Neural crest cell (in vitro differentiated cells): ENCODE measurements at regions not wholly inside any gene's neighbourhood (a gene's known extent, or its start where the extent isn't known, plus 50 kb on each side); places are given as distances from the start of the nearest gene placed in this dataset.
"Not testable (repeated sequence)": the region's sequence is repeated elsewhere in the genome, so short reads cannot be mapped to it uniquely, and the experiment has no call there.

Experiments
- DNase-seq: peaks from one replicate; pipeline ENCODE4 v3.0.0; 2021; ENCODE audit warnings: low read depth, mixed read lengths, low spot score
- H3K27ac Mint-ChIP-seq: one replicate; pipeline ENCODE4 v1.8.0; 2021; ENCODE audit warnings: mild to moderate bottlenecking, mixed read lengths; ENCODE audit not compliant: unreplicated experiment
- H3K27me3 Mint-ChIP-seq: 2 replicates; pipeline ENCODE4 v1.8.0; 2021; ENCODE audit warnings: low read depth, mild to moderate bottlenecking, mixed read lengths
- H3K36me3 Mint-ChIP-seq: 2 replicates; pipeline ENCODE4 v1.8.0; 2021; ENCODE audit warnings: low read depth, mild to moderate bottlenecking, mixed read lengths
- H3K4me1 Mint-ChIP-seq: 2 replicates; pipeline ENCODE4 v1.8.0; 2021; ENCODE audit warnings: mixed read lengths
- H3K4me3 Mint-ChIP-seq: one replicate; pipeline ENCODE4 v1.8.0; 2021; ENCODE audit warnings: mild to moderate bottlenecking, mixed read lengths
- H3K9me3 Mint-ChIP-seq: 2 replicates; pipeline ENCODE4 v1.8.0; 2021; ENCODE audit warnings: mixed read lengths
- CTCF ChIP-seq: fragments of 200-600 bp; sonication (generic); conservative IDR thresholded peaks from 2 replicates; pipeline ENCODE4 v1.5.0; 2021; ENCODE audit warnings: antibody characterized with exemption, mild to moderate bottlenecking

- no peaks in the 10 kb centered on the region for H3K36me3 Mint-ChIP-seq
- DNase-seq: no peak
- no peaks in the 10 kb centered on the region for H3K27me3 Mint-ChIP-seq
- peaks cover 3% of the 10 kb centered on the region for H3K9me3 Mint-ChIP-seq
- no peak overlapping the region for H3K4me3 Mint-ChIP-seq
- no peaks in the 10 kb centered on the region for H3K4me1 Mint-ChIP-seq
- no peak overlapping the region for H3K27ac Mint-ChIP-seq
- no peak for TF ChIP-seq CTCF
Measured at GRCh38 chr21:19489930-19490329, 1086.3 kb upstream of the TMPRSS15 start.

- no peak for DNase-seq
- H3K4me1 Mint-ChIP-seq: no peaks in the 10 kb centered on the region
- no peaks in the 10 kb centered on the region for H3K36me3 Mint-ChIP-seq
- no peaks in the 10 kb centered on the region for H3K27me3 Mint-ChIP-seq
- no peak overlapping the region for H3K27ac Mint-ChIP-seq
- H3K4me3 Mint-ChIP-seq: no peak overlapping the region
- H3K9me3 Mint-ChIP-seq: peaks cover 3% of the 10 kb centered on the region
- no peak for TF ChIP-seq CTCF
Measured at GRCh38 chr21:19490481-19490880, 1086.9 kb upstream of the TMPRSS15 start.

GRCh38 chr21:19493437-19494241 lies 1090.1 kb upstream of the TMPRSS15 start:
- H3K4me1 Mint-ChIP-seq, H3K9me3 Mint-ChIP-seq, H3K27ac Mint-ChIP-seq, H3K27me3 Mint-ChIP-seq, H3K36me3 Mint-ChIP-seq, DNase-seq, H3K4me3 Mint-ChIP-seq: not testable (repeated sequence)

GRCh38 chr21:19501115-19501514 lies 1097.5 kb upstream of the TMPRSS15 start:
- no peaks in the 10 kb centered on the region for H3K27me3 Mint-ChIP-seq
- no peak overlapping the region for H3K4me3 Mint-ChIP-seq
- no peak for DNase-seq
- peaks cover 2% of the 10 kb centered on the region for H3K9me3 Mint-ChIP-seq
- no peaks in the 10 kb centered on the region for H3K36me3 Mint-ChIP-seq
- no peak overlapping the region for H3K27ac Mint-ChIP-seq
- no peaks in the 10 kb centered on the region for H3K4me1 Mint-ChIP-seq
- TF ChIP-seq CTCF: no peak

- Mint-ChIP-seq H3K4me3 (no peak overlapping the region), H3K9me3 (peaks cover 9% of the 10 kb centered on the region)
- DNase-seq: no peak
Measured at GRCh38 chr21:19507682-19508260, 1104.2 kb upstream of the TMPRSS15 start.

More at GRCh38 chr21:19507682-19508260, 1104.2 kb upstream of the TMPRSS15 start:
- Mint-ChIP-seq H3K27ac (no peak overlapping the region), H3K36me3 (no peaks in the 10 kb centered on the region), H3K27me3 (no peaks in the 10 kb centered on the region), H3K4me1 (peaks cover 4% of the 10 kb centered on the region)
- TF ChIP-seq CTCF: peak; percentile 64
